Keratinocyte (primary cell): ENCODE measurements at regions not wholly inside any gene's neighbourhood (a gene's known extent, or its start where the extent isn't known, plus 50 kb on each side); places are given as distances from the start of the nearest gene placed in this dataset.

ENCODE experiments used
- DNase-seq: peaks from one replicate; pipeline ENCODE4 v3.0.0-alpha.2; 2011; ENCODE audit warnings: low read depth, missing footprints, low spot score
- FAIRE-seq: peaks from 2 replicates; lab custom pipeline; 2011; peaks lifted over from hg19 to GRCh38; lab: Jason Lieb, UNC
- H2AFZ ChIP-seq: 2 replicates; pipeline ENCODE4 v1.6.0; 2012; ENCODE audit warnings: low read length, control low read depth, inconsistent platforms; ENCODE audit not compliant: control insufficient read depth
- H3K27ac ChIP-seq: 2 replicates; pipeline ENCODE4 v1.5.1; 2011; ENCODE audit warnings: low read length; ENCODE audit not compliant: control insufficient read depth, insufficient read depth
- H3K27me3 ChIP-seq: 3 replicates; pipeline ENCODE4 v1.6.0; 2011; ENCODE audit warnings: low read length; ENCODE audit not compliant: control insufficient read depth, insufficient read depth; ENCODE audit errors: extremely low read depth
- H3K36me3 ChIP-seq, 2 experiments: 2 replicates in 1 of 2; 3 replicates in 1 of 2; pipeline ENCODE4 v1.5.1; 2011; ENCODE audit warnings: low read length in 2 of 2, mild to moderate bottlenecking in 1 of 2; ENCODE audit not compliant: control insufficient read depth in 2 of 2, insufficient read depth in 2 of 2; ENCODE audit errors: extremely low read depth in 1 of 2
- H3K4me1 ChIP-seq: 3 replicates; pipeline ENCODE4 v1.5.1; 2011; ENCODE audit warnings: low read length; ENCODE audit not compliant: control insufficient read depth, insufficient read depth; ENCODE audit errors: extremely low read depth
- H3K4me2 ChIP-seq: 3 replicates; pipeline ENCODE4 v1.6.0; 2011; ENCODE audit warnings: low read depth, low read length; ENCODE audit not compliant: control insufficient read depth, insufficient read depth; ENCODE audit errors: extremely low read depth
- H3K4me3 ChIP-seq, 3 experiments: fragments of 200-600 bp in 1 of 3; sonication (generic) in 1 of 3; 2 replicates in 2 of 3; 3 replicates in 1 of 3; pipeline ENCODE4 v1.5.1; 2011 to 2016; ENCODE audit warnings: low read length in 3 of 3, mild to moderate bottlenecking in 3 of 3, control low read depth in 2 of 3, inconsistent platforms in 1 of 3, low read depth in 1 of 3, mixed read lengths in 1 of 3, mixed run types in 1 of 3, moderate library complexity in 1 of 3; ENCODE audit not compliant: control insufficient read depth in 2 of 3, insufficient read depth in 2 of 3; ENCODE audit errors: extremely low read depth in 1 of 3
- H3K79me2 ChIP-seq: 2 replicates; pipeline ENCODE4 v1.6.0; 2012; ENCODE audit warnings: low read length; ENCODE audit not compliant: control insufficient read depth, insufficient read depth
- H3K9ac ChIP-seq: 3 replicates; pipeline ENCODE4 v1.6.0; 2011; ENCODE audit warnings: low read length; ENCODE audit not compliant: control insufficient read depth, insufficient read depth; ENCODE audit errors: extremely low read depth
- H3K9me1 ChIP-seq: 3 replicates; pipeline ENCODE4 v1.6.0; 2011; ENCODE audit warnings: low read length; ENCODE audit not compliant: control insufficient read depth, insufficient read depth; ENCODE audit errors: extremely low read depth
- H3K9me3 ChIP-seq: 2 replicates; pipeline ENCODE4 v1.5.1; 2012; ENCODE audit warnings: low read depth, low read length; ENCODE audit not compliant: control insufficient read depth
- H4K20me1 ChIP-seq: 3 replicates; pipeline ENCODE4 v1.6.0; 2011; ENCODE audit warnings: low read length; ENCODE audit not compliant: control insufficient read depth, insufficient read depth; ENCODE audit errors: extremely low read depth
- CTCF ChIP-seq, 3 experiments: IDR thresholded peaks in 1 of 3; conservative IDR thresholded peaks in 1 of 3; optimal IDR thresholded peaks in 1 of 3; 2 replicates in 2 of 3; 3 replicates in 1 of 3; pipeline versions ENCODE3 to v1.5.1; 2011; ENCODE audit warnings: low read length in 3 of 3, mild to moderate bottlenecking in 3 of 3, moderate library complexity in 2 of 3, control low read depth in 1 of 3, inconsistent platforms in 1 of 3; ENCODE audit not compliant: insufficient read depth in 2 of 3; ENCODE audit errors: extremely low read depth in 1 of 3
- EZH2 ChIP-seq: IDR thresholded peaks from one replicate; pipeline ENCODE4 v1.6.1; 2012; ENCODE audit warnings: inconsistent platforms, mild to moderate bottlenecking, low read length, moderate library complexity
- dilution Hi-C: fragments of 300-500 bp; cut with MboI; formaldehyde crosslinking; loops from one replicate; pipeline ENCODE4 v1.7.0; 2020; ENCODE audit warnings: low sequenced_read_pairs; ENCODE audit not compliant: extremely low pct_ligation_motif_present

GRCh38 chr3:146929696-146930095, 324.6 kb upstream of the PLSCR5 start:
- Histone ChIP-seq H4K20me1 (no peaks in the 10 kb centered on the region), H3K36me3 (no peaks in the 10 kb centered on the region), H3K4me2 (no peak overlapping the region), H3K4me1 (no peaks in the 10 kb centered on the region), H3K4me3 (no peak overlapping the region), H3K9ac (no peak overlapping the region), H3K79me2 (no peaks in the 10 kb centered on the region), H3K27me3 (no peaks in the 10 kb centered on the region), H3K27ac (no peak overlapping the region), H3K9me3 (no peaks in the 10 kb centered on the region), H2AFZ (no peak overlapping the region), H3K9me1 (no peaks in the 10 kb centered on the region)
- dilution Hi-C loops: no loop called here
- no peak for TF ChIP-seq CTCF (optimal IDR thresholded peaks at IDR 0.05 in 1 of 3, IDR thresholded peaks at IDR 0.05 in 1 of 3, conservative IDR thresholded peaks at IDR 0.05 in 1 of 3; ENCODE audit: extremely low read depth in 1 of 3, insufficient read depth in 2 of 3, low read length in 3 of 3)
- TF ChIP-seq EZH2: no peak
- FAIRE-seq (no peak), DNase-seq (no peak)

- dilution Hi-C loops: no loop called here
- Histone ChIP-seq H3K9me3 (no peaks in the 10 kb centered on the region), H3K9ac (no peak overlapping the region), H3K27ac (no peak overlapping the region), H3K36me3 (no peaks in the 10 kb centered on the region), H3K27me3 (no peaks in the 10 kb centered on the region), H3K9me1 (no peaks in the 10 kb centered on the region), H3K4me2 (no peak overlapping the region), H2AFZ (no peak overlapping the region), H4K20me1 (no peaks in the 10 kb centered on the region), H3K79me2 (no peaks in the 10 kb centered on the region), H3K4me1 (no peaks in the 10 kb centered on the region), H3K4me3 (no peak overlapping the region)
- no peak for DNase-seq
- no peak for TF ChIP-seq CTCF (optimal IDR thresholded peaks at IDR 0.05 in 1 of 3, IDR thresholded peaks at IDR 0.05 in 1 of 3, conservative IDR thresholded peaks at IDR 0.05 in 1 of 3; ENCODE audit: extremely low read depth in 1 of 3, insufficient read depth in 2 of 3, low read length in 3 of 3)
- TF ChIP-seq EZH2: no peak
- no peak for FAIRE-seq
Observed at GRCh38 chr3:146928421-146929059, 323.4 kb upstream of the PLSCR5 start.
